NCI-H2107 treated with DMSO at 0.1 percent for 48 hours (cell line): ENCODE measurements at regions not wholly inside any gene's neighbourhood (a gene's known extent, or its start where the extent isn't known, plus 50 kb on each side); places are given as distances from the start of the nearest gene placed in this dataset.
"Not testable (repeated sequence)": the region's sequence is repeated elsewhere in the genome, so short reads cannot be mapped to it uniquely, and the experiment has no call there.

Experiments used
- DNase-seq: peaks from one replicate; lab custom pipeline; 2025; ENCODE audit not compliant: unreplicated experiment; lab: John Stamatoyannopoulos, UW

DNA sequence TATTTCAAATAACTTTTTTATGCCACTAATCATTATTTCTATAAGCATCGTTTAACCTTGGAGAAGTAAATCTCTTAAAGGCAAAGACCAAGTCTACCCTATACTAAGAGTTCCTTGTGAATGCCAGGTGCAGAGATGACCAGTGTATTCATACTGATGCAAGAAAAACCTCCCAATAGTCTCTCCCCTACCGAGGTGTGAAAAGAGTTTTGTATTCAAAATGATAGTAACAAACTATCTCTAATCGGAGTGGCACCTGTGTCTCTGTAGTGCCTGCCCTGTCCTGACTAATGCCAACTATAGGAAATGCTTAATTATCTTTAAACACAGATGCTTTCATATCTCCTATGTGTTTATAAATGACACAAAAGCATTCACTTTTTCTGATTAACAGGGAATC lies 798.5 kb downstream of the TRIB2 start:
- DNase-seq = no peak

DNA sequence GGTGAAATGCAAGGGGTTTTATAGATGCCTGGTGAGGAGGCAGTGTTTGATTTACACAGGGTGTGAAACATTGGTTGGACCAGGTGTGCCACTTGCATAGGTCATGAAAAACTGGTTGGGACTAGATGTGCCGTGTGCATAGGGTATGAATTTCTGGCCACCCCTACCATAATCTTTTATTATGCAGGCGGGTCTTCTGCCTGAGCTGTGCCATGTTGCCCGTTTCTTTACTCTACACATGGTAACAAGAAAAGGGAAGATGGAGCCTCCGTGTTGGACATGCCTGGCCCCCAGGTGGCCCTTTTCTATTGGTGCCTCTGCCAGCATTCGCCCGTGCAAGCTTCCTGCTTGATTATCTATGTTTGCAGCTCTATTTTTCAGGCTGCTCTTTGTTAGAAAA lies 805.4 kb downstream of the TRIB2 start:
- no peak for DNase-seq

DNA sequence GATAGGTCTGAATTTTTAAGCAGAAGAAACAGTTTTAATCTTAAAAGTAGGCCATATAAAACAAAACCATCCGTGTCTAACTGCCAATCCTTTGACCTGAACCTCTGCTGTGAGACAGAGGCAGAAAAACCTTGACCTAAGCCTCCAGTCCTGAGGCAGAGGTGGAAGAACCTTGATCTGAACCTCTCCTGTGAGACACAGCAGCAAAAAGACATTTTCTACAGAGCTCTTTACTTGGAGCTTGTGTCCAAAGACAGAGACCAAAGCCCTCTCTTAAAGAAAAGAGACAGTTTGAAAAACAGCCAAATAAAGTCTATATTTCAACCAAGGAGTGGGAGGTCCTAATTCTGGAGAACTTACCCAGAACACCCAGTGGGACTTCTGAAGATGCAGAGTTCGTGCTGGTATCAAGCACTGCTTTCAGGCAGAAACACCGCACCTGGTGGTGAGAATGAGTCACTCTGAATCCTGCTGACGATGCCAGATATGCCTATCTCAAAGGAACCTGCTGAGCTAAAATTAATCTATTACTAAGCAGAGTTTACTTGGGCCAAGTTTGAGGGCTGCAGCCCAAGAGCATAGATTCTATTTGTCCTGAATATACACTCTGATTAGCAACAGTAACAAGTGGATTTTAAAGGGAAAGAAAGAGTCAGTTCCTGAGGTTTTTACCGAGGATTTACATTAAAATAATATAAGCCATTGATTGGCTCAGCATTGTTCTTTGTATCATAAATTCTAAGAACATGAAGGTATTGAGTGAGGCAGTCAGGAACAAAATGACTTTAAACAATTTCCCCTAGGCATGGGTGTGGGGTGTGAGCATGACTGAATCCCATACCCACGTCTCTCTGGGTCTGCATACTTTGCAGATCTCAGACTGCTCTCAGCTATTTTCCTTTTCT lies 806.4 kb downstream of the TRIB2 start:
- DNase-seq = no peak

DNA sequence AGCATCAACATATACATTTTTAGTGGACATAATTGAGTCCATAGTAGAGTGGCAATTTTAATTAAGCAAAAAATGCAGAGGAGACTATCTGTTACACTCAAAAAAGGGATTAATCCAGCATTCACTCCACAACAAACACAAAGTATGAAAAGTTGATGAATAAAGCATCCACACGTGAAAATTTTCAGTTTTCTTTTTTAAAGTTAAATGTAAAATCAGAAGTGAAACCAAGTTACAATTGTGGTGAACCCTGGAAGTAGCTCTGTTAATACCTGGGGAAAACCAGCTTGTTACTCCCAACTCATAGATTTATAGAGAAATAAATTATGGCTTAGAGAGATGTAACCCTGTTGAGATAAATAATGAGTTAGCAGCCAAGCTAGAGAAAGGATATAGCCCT lies 807.8 kb downstream of the TRIB2 start:
- DNase-seq = no peak

DNA sequence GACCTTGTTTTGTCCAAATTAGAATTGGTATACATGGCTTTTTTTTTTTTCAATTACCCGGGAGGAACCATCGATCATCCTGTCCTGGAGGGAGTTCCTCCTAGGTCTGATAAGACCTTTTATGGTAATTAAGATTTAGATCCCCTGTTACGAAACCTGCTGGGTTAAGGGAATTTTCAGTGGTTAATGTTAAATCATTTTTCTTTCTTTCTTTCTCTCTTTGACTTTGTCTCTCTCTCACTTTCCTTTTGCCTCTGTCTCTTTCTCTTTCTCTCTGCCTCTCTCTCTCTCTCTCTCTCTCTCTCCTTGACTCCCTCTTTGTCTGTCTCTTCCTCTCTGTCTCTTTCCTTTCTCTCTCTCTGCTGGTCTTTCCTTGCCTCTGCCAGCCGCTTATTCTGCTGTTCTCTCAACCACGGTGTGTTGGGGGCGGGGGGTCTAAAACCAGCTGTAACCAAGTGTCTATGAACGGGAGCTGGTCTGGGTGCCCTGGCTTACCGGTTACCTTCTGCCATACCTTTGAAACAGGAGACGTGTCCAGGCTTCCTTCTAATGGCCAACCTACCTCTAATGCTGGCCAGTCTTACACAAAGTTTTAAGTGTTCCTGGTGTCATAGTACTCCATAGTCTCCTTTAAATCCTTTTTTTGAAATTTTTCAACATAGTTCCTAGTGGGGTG lies 815.1 kb downstream of the TRIB2 start:
- not testable (repeated sequence) for DNase-seq

DNA sequence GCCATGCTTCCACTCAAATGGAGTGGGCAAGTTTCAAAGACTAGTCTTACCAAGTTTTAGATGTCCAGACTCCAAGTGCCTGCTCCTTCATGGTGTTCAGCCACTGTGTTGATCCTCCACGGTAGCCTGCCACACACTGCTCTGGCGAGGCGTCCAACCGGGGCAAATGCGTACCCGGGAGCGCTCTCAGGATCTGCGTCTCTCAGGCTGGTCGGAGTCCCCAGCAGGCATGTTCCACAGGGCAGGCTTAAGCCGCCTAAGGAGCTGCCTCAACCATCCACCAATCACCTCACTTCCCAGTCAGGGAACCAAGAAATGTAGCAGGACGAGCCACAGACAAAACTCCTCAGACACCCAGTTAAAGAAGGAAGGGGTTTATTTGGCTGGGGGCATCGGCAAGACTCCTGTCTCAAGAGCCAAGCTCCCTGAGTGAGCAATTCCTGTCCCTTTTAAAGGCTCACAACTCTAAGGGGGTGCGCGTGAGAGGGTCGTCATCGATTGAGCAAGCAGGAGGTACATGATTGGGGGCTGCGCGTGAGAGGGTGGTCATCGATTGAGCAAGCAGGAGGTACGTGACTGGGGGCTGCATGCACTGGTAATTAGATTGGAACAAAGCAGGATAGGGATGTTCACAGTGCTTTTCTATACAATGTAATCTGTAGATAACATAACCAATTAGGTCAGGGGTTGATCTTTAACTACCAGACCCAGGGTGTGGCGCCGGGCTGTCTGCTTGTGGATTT lies 816.2 kb downstream of the TRIB2 start:
- not testable (repeated sequence) for DNase-seq

DNA sequence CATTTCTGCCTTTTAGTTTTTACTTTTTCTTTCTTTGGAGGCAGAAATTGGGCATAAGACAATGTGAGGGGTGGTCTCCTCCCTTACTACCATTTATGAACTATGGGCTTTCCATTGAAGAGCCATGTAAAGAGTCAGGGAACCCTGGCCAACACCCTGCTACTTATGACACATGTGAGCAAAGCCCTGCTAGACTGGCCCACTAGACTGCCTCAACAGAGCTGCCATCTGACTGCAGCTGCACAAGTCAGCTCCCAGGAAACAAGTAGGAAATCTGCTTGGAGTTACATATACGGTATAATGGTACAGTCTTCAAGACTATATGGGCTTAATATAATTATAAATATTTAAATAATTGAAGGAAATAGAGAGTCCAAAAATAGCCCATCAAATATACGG lies 816.8 kb downstream of the TRIB2 start:
- no peak for DNase-seq

DNA sequence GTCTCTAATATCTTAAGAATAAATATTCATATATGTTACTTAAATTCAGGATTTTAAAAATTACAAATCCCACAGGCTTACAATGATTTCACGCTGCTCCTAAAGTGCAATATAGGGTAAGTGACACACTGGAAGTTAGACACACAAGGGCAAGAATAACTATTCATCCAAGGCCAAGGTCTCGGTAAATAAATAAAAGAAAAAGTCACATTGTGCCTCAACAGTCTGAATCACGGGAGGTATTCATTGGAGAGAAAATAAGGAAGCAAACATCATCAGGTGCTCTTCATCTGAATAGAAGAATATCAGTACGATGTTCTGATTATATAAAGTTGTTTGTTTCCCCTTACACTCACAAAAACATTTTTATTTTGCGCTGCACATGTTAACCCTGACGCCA lies 820.2 kb downstream of the TRIB2 start:
- DNase-seq = no peak

DNA sequence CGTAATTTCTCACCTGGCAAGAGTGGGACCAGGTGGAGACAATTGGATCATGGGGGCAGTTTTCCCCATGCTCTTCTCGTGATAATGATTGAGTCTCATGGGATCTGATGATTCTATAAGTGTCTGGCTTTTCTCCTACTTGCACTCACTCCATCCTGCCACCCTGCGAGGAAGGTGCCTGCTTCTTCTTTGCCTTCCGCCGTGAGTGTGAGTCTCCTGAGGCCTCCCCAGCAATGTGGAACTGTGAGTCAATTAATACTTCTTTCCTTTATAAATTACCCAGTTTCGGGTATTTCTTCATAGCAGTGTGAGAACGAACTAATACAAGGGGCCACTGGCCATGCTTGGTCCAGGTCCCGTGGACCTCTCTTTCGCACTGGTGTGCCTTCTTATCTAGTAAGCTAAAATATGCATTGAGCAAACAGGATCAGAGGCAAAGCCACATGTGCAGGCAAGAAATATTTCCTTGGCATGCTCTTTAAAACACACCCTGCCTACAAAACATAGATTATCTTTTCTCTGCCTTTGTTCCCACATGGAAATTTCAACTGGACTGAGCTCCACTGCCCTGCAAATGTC lies 821.1 kb downstream of the TRIB2 start:
- DNase-seq = no peak

DNA sequence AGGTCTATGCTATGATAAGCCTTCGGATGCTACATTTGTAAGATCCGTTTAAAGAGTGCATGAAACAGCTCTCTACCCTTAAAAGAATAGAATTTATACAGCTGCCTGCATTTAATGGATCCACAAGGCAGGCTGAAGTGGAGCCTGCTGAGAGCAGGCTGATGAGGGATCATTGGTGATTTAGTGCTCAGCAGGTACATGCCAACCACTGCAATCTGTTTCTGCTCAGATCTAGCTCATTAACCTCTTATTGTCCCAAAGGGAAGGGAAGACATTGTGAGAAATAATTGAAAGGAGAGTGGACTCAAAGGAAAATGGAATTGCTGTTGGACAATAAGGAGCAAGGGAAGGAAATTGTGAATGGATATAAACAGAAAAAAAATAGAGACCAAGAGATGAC lies 822.6 kb downstream of the TRIB2 start:
- DNase-seq = no peak

DNA sequence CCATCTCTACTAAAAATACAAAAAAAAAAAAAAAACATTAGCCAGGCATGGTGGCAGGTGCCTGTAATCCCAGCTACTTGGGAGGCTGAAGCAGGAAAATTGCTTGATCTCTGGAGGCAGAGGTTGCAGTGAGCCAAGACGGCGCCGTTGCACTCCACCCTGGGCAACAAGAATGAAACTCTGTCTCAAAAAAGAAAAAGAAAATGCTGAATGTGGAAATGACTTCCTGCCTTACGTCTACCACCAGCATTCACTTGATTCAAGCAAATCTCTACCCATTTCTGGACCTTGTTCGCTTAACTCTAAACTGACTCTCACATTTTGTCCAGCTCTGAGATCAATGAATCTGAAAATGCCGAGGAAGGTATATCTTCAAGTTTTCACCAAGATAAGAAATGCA lies 825.3 kb downstream of the TRIB2 start:
- DNase-seq = no peak

DNA sequence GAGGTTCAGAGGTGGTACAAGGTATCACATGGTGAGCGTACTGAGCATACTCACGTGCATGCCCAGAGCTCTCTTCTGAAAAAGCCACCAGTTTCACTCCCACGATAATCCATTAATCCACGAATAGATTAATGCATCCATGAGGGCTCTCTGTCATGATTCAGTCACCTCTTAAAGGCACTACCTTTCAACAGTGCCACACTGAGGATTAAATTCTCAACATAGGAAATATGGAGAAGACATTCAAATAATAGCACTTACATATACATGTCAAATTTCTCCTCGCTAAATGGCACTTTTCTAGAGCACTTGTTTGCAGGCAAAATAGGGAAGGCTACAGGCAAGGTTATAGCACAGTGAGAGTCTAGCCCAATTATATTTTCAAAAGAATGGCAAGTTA lies 825.9 kb downstream of the TRIB2 start:
- DNase-seq = no peak

DNA sequence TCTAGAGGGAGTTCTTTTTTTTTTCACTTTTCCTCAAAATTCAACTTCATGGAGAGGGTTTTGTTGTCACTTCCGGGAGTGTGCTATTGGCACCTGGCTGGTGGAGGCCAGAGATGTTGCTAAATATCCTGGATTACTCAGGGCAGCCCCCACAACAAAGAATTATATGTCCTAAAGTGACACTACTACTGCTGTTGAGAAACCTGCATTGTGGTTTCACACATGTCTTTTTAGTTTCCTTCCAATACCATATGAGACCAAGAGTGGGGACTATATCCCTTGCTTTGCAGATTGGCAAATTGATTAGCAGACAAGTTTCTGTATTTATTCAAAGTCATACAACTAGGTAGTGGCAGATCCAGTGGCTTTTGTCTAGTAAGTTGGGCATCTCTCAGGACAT lies 826.8 kb downstream of the TRIB2 start:
- DNase-seq = no peak

DNA sequence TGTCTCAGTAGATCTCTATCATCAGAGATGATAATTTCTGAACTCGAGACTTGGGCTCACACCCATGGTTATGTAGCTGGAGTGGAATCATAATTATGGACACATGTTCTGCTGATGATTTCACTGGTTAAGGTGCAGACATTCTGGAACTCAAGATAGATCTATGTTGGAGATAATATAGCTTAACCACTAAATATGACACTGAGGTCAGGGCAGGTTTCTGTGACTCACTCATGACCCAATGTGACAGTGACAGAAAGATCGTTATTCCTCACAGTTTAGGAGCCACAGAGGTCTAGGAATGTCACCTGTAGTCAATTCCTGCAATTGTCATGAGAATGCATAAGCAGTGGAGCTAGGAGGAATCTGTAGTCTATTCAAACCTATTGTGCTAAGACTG lies 828.6 kb downstream of the TRIB2 start:
- no peak for DNase-seq

DNA sequence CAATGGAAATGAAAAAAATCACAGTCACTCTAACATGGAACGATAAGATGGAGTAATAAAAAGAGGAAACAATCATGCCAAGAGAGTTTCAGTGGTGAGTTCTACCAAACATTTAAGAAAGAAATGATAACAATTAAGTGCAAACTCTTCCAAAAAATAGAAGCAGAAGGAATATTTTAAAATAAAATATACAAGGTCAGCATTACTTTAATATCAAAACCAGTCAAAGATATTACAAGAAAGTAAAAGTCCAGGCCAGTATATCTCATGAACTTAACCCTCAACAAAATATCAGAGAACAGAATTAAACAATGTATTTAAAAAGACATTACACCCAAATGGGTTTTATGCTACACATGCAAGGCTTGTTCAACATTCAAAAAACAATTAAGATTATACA lies 829.4 kb downstream of the TRIB2 start:
- no peak for DNase-seq

DNA sequence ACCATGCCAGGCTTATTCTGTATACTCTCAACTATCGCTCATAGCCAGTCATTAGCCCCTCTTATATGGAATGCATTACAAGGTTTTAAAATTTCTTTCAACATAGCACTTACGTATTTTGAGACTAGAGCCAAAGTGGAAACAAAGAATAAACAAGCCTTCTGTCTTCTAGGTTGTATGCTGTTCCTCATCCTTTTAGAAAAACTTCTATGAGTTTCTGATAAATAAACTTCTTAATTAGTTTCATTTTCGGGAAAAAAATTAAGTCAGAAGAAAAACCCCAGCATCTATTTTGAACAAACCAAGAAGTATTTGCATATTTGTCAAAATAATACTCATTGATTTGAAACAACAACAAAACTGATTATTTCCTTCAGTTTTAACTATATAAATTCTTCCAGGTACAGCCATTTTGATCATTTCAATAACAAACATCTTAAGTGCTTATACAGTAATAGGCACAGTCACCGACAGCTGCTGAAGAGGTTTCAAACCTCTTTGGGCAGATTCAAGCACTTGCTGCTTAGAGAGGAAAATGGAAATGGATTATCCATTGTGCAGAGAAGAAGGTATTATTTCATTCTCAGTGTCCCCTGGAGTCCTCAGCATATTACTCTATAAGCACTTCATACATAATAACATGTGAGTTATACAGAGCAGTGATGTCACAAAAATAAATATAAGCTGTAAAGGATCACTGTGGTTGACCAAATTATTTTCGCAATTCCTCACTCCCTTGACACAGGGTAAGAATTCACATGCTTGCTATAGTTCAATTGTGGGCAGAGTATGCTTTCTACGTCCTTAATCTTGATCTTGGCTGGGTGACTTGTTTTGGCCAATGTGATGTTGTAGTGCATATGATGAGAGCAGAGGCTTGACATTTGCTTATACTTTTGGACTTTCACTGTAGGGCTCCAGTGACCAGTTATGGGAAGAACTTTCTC lies 833.8 kb downstream of the TRIB2 start:
- DNase-seq = peak; percentile 37

DNA sequence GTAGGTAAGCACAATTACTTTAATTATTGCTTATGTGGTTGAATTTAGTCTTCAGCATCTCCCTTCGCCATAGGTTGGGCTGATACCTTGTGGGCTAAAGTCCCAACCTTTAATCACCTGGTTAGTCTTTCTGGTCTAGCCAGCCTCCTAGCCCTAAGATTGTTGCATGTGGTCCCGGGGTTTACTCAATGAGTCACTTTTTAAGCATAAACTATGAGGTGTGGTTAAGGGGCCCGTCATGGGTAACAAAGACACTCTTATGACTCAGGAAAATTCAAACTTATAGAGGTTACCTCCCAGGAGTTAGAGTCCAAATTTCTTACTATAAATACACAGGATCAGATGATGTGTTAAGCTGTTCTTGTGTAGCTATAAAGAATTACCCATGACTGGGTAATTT lies 841.6 kb downstream of the TRIB2 start:
- no peak for DNase-seq

DNA sequence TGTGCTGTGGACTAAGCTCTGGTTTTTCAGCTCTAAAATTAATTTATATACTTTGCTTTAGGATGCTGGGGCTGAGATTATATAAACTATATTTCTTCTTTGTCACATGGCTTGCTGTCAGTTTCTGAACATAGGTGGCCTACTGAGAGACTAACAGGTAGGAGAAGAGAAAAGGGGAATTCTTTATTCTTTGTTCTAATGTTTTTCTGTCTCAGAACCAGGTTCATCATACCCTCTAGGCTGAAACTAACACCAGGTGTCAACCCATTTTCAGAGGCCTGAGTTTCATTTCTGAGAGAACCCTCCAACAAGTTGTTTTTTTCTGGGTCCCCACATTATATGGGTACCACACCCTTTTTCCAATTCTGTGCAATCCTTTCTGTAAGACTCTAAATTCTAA lies 843.6 kb downstream of the TRIB2 start:
- no peak for DNase-seq

DNA sequence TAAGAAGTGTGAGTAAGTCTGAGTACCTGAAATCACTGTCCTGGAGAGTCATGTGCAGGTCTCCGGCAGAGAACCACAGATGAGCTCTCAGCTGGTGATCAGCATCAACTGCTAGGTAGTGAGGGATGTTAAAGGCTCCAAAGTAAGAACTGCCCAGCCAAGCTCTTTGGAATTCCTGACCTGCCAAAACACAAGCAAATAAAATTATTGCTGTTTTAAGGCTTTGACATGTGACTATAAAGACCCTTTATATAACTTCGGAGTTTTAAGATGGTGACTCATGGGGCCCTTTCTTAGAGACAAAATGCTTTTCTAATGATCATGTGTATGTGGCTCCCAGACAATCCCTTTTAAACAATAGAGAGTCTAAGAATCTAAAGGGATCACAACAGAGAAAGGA lies 855.7 kb downstream of the TRIB2 start:
- DNase-seq = no peak

DNA sequence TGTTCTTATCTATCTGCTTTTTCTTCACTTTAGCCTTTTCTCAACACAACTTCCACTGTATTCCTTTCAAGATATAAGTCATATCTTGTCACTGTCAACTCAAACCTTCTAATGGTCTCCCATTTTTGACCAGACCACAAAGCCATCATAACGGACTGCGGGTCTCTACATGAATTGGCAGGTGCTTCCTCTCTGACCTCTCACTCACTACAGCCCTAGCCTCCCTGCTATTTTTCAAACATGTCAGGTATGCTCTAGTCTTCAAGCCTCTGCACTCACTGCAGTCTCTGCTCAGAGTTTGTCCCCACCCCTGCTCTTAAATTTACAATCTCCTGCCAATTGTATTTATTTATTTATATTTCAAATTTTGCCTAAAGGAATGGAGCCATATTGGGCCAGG lies 858.1 kb downstream of the TRIB2 start:
- no peak for DNase-seq
